C1 segment of cervical spinal cord (tissue), 14 donors: ENCODE measurements at regions not wholly inside any gene's neighbourhood (a gene's known extent, or its start where the extent isn't known, plus 50 kb on each side); places are given as distances from the start of the nearest gene placed in this dataset.

ENCODE experiments used
- DNase-seq, 14 donors: peaks; one replicate each; lab custom pipeline; 2025; lab: John Stamatoyannopoulos, UW

GRCh38 chr9:93829271-93830011 is 125.7 kb downstream of the BARX1 start:
- no peak for DNase-seq

- DNase-seq, result no peak
These were observed 126.6 kb downstream of the BARX1 start for GRCh38 chr9:93828331-93829097.

- peak in 10 of 14 donors; percentile 1 to 44 (median 16) for DNase-seq
These were observed 127.4 kb downstream of the BARX1 start for GRCh38 chr9:93827545-93828330.

- DNase-seq, result no peak
These were observed 128.1 kb downstream of the BARX1 start for GRCh38 chr9:93826905-93827544.

- DNase-seq, result no peak
These were observed 128.9 kb downstream of the BARX1 start for GRCh38 chr9:93826209-93826608.

GRCh38 chr9:93825348-93826115 is 129.6 kb downstream of the BARX1 start:
- no peak for DNase-seq

GRCh38 chr9:93824386-93825294 is 130.5 kb downstream of the BARX1 start:
- DNase-seq, result no peak

- DNase-seq, result no peak
These were observed 131.7 kb downstream of the BARX1 start for GRCh38 chr9:93823245-93824072.

GRCh38 chr9:93822229-93822628 is 132.9 kb downstream of the BARX1 start:
- DNase-seq, result no peak

GRCh38 chr9:93821307-93821703 is 133.8 kb downstream of the BARX1 start:
- no peak for DNase-seq

- no peak for DNase-seq
These were observed 134.4 kb downstream of the BARX1 start for GRCh38 chr9:93820667-93821306.

- no peak for DNase-seq
These were observed 135.2 kb downstream of the BARX1 start for GRCh38 chr9:93819905-93820304.

GRCh38 chr9:93818827-93819472 is 136.2 kb downstream of the BARX1 start:
- DNase-seq, result no peak

- no peak for DNase-seq
These were observed 136.9 kb downstream of the BARX1 start for GRCh38 chr9:93818237-93818636.

- DNase-seq, result no peak
These were observed 139.5 kb downstream of the BARX1 start for GRCh38 chr9:93815677-93816076.

GRCh38 chr9:93815135-93815534 is 140.0 kb downstream of the BARX1 start:
- DNase-seq, result no peak

- DNase-seq, result no peak
These were observed 140.8 kb downstream of the BARX1 start for GRCh38 chr9:93814077-93814956.
